ENCODE measurements at regions not wholly inside any gene's neighbourhood (a gene's known extent, or its start where the extent isn't known, plus 50 kb on each side); places are given as distances from the start of the nearest gene placed in this dataset.

- in situ Hi-C loops (cut with MboI; ENCODE audit: low pct_ligation_motif_present in 1 of 4, low pct_unique_long_range_greater_than_20kb in 1 of 4, low sequenced_read_pairs in 3 of 4): no loop called here
Measured at GRCh38 chr18:27674411-27674810, 489.3 kb upstream of the CHST9 start.

GRCh38 chr18:27673861-27674260 lies 488.8 kb upstream of the CHST9 start:
- Histone ChIP-seq H3K9me3 (no peaks in the 10 kb centered on the region), H3K36me3 (no peaks in the 10 kb centered on the region), H3K4me1 (no peaks in the 10 kb centered on the region), H3K4me3 (no peak overlapping the region), H3K27ac (no peak overlapping the region), H3K27me3 (no peaks in the 10 kb centered on the region)
- in situ Hi-C loops (cut with MboI; ENCODE audit: low pct_ligation_motif_present in 1 of 4, low pct_unique_long_range_greater_than_20kb in 1 of 4, low sequenced_read_pairs in 3 of 4): no loop called here
- DNase-seq: no peak
- WGBS, 2 donors (ENCODE audit: low coverage in 1 of 2): 95% methylated on average over 27 of the region's 27 CpGs; no CpG with 5 or more reads in 1 of the 2 donors
- no peak for TF ChIP-seq POLR2AphosphoS5 (IDR thresholded peaks at IDR 0.05)
- TF ChIP-seq EP300 (IDR thresholded peaks at IDR 0.05; ENCODE audit: low read depth): no peak
- no peak for TF ChIP-seq POLR2A (IDR thresholded peaks at IDR 0.05)
- TF ChIP-seq, protein P1, sequence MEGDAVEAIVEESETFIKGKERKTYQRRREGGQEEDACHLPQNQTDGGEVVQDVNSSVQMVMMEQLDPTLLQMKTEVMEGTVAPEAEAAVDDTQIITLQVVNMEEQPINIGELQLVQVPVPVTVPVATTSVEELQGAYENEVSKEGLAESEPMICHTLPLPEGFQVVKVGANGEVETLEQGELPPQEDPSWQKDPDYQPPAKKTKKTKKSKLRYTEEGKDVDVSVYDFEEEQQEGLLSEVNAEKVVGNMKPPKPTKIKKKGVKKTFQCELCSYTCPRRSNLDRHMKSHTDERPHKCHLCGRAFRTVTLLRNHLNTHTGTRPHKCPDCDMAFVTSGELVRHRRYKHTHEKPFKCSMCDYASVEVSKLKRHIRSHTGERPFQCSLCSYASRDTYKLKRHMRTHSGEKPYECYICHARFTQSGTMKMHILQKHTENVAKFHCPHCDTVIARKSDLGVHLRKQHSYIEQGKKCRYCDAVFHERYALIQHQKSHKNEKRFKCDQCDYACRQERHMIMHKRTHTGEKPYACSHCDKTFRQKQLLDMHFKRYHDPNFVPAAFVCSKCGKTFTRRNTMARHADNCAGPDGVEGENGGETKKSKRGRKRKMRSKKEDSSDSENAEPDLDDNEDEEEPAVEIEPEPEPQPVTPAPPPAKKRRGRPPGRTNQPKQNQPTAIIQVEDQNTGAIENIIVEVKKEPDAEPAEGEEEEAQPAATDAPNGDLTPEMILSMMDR (IDR thresholded peaks at IDR 0.05): no peak
- intact Hi-C loops (cut with DNase I; ENCODE audit: low total_unique reads): no loop called here

More at GRCh38 chr18:27674411-27674810, 489.3 kb upstream of the CHST9 start:
- no peak for DNase-seq
- Histone ChIP-seq H3K27ac (no peak overlapping the region), H3K4me1 (no peaks in the 10 kb centered on the region), H3K36me3 (no peaks in the 10 kb centered on the region), H3K27me3 (no peaks in the 10 kb centered on the region), H3K9me3 (no peaks in the 10 kb centered on the region), H3K4me3 (no peak overlapping the region)
- intact Hi-C loops (cut with DNase I; ENCODE audit: low total_unique reads): no loop called here
- TF ChIP-seq POLR2A (IDR thresholded peaks at IDR 0.05): no peak
- no peak for TF ChIP-seq POLR2AphosphoS5 (IDR thresholded peaks at IDR 0.05)
- TF ChIP-seq, protein P1 (IDR thresholded peaks at IDR 0.05): no peak
- no peak for TF ChIP-seq EP300 (IDR thresholded peaks at IDR 0.05; ENCODE audit: low read depth)
- 75 to 80% methylated on average over 2 to 3 of the region's 3 CpGs for WGBS, 2 donors (ENCODE audit: low coverage in 1 of 2)

DNA sequence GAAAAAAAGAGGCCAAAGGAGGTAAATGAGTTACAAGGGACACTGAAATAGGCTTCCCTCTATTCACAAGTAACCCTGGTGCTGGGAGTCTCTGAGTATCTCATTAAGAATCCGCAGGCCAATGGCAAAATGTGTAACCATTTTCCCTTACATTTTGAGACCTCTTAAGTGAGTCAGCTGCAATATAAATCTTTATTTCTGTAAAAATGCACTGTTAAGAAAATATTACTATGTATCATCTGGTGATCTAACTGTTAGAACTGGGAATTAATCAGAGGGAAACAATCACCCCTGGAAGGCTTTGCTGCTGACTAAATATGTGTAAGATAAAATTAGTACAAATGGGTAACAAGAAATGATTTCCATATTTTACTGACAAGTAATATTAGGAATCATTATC lies 483.1 kb upstream of the CHST9 start:
- TF ChIP-seq POLR2AphosphoS5 (IDR thresholded peaks at IDR 0.05) (no peak), POLR2A (IDR thresholded peaks at IDR 0.05) (no peak), EP300 (IDR thresholded peaks at IDR 0.05; ENCODE audit: low read depth) (no peak)
- TF ChIP-seq, protein P1 (IDR thresholded peaks at IDR 0.05): no peak
- Histone ChIP-seq H3K27ac (no peak overlapping the region), H3K4me1 (no peaks in the 10 kb centered on the region), H3K36me3 (no peaks in the 10 kb centered on the region), H3K27me3 (no peaks in the 10 kb centered on the region), H3K9me3 (no peaks in the 10 kb centered on the region), H3K4me3 (no peak overlapping the region)
- no peak for DNase-seq
- 93 to 100% methylated on average over 1 of the region's 1 CpG for WGBS, 2 donors (ENCODE audit: low coverage in 1 of 2)
- in situ Hi-C loops (cut with MboI; ENCODE audit: low pct_ligation_motif_present in 1 of 4, low pct_unique_long_range_greater_than_20kb in 1 of 4, low sequenced_read_pairs in 3 of 4) (no loop called here), intact Hi-C loops (cut with DNase I; ENCODE audit: low total_unique reads) (no loop called here)

GRCh38 chr18:27667064-27667463 lies 482.0 kb upstream of the CHST9 start:
- Histone ChIP-seq H3K27ac (no peak overlapping the region), H3K4me1 (no peaks in the 10 kb centered on the region), H3K9me3 (no peaks in the 10 kb centered on the region), H3K4me3 (no peak overlapping the region), H3K27me3 (no peaks in the 10 kb centered on the region), H3K36me3 (no peaks in the 10 kb centered on the region)
- in situ Hi-C loops (cut with MboI; ENCODE audit: low pct_ligation_motif_present in 1 of 4, low pct_unique_long_range_greater_than_20kb in 1 of 4, low sequenced_read_pairs in 3 of 4): no loop called here
- DNase-seq: no peak
- TF ChIP-seq POLR2A (IDR thresholded peaks at IDR 0.05): no peak
- TF ChIP-seq POLR2AphosphoS5 (IDR thresholded peaks at IDR 0.05): no peak
- no peak for TF ChIP-seq EP300 (IDR thresholded peaks at IDR 0.05; ENCODE audit: low read depth)
- TF ChIP-seq, protein P1 (IDR thresholded peaks at IDR 0.05): no peak
- WGBS, 2 donors (ENCODE audit: low coverage in 1 of 2): 57 to 63% methylated on average over 6 of the region's 6 CpGs
- intact Hi-C loops (cut with DNase I; ENCODE audit: low total_unique reads): no loop called here
